NCI-H2081 (cell line): ENCODE measurements at regions not wholly inside any gene's neighbourhood (a gene's known extent, or its start where the extent isn't known, plus 50 kb on each side); places are given as distances from the start of the nearest gene placed in this dataset.
"Not testable (repeated sequence)": the region's sequence is repeated elsewhere in the genome, so short reads cannot be mapped to it uniquely, and the experiment has no call there.

Source experiments
- DNase-seq, 2 experiments: peaks; one replicate each; lab custom pipeline; 2025; lab: John Stamatoyannopoulos, UW

DNA sequence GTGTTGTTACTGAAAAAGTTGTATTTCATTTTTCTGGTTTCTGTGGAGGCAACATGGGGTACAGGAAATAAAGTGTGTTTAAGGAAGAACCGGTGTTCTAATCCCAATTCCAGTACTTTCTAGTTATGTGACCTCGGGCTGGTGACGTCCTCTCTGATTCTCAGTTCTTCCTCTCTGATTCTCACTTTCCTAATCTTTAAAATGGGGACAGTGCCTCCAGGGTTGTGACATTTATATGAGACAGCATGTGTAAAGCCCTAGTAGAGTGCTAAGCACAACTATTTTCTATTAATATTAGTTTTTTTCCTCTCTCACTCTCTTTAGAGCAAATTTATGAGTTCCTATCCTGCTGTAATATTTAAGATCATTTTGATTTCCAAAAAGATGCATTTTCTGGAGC, 50.9 kb upstream of the PTPDC1 start:
- DNase-seq, result no peak

DNA sequence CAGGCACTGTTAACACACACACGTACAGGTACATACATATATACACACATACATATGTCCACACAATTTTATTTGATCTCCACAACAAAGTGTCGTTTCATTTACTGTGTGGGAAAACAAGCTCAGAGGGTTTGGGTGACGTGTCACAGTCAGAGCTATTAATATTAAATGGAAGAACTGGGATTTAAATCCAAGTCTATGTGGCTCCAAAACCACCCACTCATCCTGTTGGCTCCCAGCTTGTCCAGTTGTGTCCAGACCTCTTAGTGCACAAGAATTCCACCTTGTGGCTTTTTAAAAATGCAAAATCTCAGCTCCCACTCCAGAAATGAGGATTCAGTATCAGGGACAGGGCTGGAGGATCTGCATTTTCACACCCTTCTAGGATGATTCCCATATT, 52.3 kb upstream of the PTPDC1 start:
- no peak for DNase-seq

DNA sequence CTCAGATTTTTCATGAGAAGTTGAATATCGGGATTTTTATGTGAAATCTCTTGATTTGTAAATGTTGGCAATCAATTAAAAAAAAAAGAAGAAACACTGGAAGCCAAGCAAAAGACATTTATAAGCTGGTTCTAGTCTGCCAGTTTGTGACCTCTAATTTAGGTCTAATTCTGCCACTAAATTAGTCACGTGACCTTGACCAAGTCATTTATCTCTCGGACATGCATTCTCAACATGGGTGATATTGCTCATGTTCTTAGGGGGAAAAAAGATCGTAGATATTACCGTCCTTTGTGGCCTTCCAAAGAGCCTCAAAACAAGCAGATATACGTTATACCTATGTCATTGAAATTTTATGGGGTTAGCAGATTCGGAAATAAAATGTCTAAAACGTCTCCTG, 52.9 kb upstream of the PTPDC1 start:
- DNase-seq, result no peak

DNA sequence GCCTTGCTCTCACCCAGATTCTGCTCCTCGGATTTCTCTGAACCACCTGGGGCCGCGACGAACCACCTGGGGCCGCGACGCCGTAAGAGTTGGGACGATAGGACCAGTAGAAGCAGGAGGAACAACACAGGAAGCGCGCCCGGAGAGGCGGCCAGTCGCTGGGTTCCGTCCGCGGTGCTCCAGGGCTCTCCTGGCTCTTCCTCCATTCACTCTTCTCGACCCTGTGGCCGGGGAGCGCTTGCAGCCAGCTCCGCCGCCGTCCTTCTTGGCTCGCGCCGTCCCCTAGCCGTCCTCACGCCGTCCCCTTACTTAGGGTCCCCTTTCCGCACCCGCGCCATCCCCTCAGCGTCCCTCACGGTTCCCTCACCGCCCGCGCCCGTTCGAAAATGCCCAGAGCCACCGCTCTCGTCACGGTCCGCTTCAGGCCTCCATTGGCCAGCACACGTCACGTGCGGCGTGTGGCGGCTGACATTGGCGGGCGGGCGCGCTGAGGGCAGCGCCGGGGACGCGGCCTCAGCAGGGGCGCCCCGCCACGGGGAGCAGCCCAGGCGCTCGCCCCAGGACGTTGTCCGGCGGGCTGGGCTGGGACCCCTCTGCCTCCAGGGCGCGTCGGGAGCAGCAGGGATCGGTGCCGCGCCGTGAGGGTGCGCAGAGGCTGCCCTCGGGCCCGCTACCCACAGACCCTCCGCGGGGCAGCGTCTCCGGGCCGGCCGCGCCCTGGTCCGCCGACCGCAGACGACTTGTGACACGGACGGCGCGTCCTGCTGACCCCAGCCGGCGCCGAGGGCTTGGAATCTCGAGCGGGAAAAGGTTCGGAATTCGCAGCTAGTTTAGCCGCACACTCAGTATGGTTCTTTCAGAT, 53.7 kb upstream of the PTPDC1 start:
- DNase-seq, result peak; percentile 85 to 92

DNA sequence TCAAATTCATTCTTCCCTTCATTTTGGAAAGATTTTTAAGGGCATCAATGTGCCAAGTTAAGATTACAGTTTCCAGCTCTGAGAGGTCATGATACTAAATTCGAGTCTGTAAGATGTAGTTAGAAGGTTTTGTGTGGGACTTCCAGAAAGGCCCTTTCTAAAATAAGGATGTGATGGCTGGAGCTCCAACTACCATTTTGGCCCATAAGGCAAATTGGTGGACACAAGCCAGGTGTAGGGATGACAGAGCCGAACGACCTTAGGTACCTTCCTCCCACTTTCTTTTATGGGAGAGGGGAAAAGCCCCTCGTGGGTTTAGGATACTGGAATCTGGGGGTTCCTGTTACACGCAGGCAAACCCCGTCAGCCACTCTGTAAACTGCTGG, 54.3 kb upstream of the PTPDC1 start:
- no peak for DNase-seq

DNA sequence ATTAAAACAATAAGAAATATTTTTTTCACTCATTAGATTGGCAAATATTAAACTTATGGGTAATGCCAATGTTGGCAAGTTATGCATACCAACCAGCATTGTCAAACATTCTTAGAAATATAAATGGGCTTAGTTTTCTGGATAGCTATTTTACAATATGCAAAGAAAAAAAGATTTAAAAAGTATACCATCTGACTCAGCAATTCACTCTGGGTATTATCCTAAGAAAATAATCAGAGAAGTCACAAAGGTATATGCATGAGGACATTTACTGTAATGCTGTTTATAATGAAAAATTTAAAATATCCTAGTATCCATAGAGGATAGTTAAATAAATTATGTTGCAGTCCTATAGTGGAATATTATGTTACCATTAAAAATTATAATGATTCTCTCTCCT, 57.4 kb upstream of the PTPDC1 start:
- DNase-seq, result no peak

DNA sequence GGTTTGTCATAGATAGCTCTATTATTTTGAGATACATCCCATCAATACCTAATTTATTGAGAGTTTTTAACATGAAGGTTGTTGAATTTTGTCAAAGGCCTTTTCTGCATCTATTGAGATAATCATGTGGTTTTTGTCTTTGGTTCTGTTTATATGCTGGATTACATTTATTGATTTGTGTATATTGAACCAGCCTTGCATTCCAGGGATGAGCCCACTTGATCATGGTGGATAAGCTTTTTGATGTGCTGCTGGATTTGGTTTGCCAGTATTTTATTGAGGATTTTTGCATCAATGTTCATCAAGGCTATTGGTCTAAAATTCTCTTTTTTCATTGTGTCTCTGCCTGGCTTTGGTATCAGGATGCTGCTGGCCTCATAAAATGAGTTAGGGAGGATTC, 61.8 kb upstream of the PTPDC1 start:
- not testable (repeated sequence) for DNase-seq

DNA sequence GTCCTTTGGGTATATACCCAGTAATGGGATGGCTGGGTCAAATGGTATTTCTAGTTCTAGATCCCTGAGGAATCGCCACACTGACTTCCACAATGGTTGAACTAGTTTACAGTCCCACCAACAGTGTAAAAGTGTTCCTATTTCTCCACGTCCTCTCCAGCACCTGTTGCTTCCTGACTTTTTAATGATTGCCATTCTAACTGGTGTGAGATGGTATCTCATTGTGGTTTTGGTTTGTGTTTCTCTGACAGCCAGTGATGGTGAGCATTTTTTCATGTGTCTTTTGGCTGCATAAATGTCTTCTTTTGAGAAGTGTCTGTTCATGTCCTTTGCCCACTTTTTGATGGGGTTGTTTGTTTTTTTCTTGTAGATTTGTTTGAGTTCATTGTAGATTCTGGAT, 63.4 kb upstream of the PTPDC1 start:
- not testable (repeated sequence) for DNase-seq

DNA sequence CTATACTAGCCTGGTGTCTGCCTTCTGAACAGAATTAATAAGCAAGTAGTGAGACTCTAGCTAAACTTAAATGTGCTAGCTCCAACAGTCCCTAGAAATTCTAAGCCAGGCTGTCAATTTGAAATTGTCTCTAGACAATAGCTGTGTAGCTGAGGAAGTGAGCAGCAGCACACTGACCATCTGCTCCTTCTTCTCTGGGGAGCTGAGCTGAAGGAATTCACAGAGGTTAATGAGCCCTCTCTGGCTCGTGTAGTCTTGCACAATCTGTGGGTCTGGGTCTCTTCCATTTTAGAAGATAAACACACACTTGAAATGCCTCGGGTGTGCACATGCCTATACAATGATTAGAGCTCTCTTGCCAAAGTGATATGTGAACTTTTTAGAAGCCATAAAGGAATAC, 63.5 kb upstream of the BARX1 start:
- no peak for DNase-seq

DNA sequence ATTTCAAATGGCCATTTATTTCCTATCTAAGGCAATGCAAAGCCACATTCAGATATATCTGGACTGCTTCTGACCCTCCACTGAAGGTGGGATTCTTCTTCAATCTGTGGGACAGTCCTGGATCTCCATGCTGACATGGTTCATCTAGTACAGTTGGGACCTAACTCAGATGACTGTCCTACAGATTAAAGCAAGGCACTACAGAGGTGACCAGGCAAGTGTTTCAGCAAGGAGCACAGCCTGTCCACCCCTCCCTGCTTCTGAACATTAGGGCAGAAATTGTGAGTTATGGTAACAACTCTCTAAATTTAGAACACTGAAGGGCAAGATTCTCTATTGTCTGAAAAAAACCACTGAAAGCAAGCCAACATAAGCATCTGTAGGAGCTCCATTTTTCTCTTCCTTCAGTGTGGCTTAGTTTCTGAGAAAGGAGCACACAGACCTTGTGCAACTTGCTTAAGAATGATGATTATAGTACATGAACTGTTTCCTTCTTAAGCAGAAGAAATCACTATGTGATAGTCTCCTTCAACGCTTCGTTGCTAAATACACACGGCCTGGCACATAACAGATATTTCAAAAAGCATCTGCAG, 62.9 kb upstream of the BARX1 start:
- no peak for DNase-seq

DNA sequence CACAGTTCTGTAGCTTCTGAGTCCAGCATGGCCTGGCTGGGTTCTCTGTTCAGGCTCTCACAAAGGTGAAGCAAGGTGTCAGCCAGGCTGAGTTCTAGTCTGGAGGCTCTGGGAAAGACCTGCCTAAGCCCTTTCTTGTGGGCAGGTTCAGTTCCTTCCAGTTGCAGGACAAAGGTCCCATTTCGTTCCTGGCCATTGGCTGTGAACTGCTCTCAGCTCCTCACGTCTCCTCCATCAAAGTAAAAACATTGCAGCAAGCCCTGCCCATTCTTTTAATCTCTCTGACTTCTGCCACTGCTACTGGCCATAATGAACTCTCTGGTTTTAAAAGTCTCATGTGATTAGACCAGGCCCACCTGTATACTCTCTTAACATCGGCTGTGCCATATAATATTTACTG, 61.6 kb upstream of the BARX1 start:
- DNase-seq, result no peak

DNA sequence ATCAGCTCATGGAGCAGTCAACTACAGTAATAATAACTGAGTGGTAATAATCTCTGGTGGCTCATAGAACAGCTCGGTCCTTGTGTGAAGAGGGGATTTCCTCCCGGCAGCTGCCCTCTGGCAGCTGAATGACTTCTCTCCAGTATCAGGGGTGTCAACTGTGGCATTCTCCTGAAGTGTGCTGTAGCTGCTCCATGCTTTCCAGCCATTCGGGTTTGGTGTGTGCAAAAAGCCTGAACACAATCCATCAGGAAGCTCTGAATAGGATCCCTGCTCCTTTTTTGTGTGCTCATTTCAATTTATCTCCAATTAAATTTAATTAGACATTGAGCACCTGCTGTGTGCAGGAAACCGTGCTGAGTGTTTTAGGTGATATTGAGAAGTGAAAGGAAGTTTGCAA, 59.8 kb upstream of the BARX1 start:
- DNase-seq, result peak; percentile 77 to 93

DNA sequence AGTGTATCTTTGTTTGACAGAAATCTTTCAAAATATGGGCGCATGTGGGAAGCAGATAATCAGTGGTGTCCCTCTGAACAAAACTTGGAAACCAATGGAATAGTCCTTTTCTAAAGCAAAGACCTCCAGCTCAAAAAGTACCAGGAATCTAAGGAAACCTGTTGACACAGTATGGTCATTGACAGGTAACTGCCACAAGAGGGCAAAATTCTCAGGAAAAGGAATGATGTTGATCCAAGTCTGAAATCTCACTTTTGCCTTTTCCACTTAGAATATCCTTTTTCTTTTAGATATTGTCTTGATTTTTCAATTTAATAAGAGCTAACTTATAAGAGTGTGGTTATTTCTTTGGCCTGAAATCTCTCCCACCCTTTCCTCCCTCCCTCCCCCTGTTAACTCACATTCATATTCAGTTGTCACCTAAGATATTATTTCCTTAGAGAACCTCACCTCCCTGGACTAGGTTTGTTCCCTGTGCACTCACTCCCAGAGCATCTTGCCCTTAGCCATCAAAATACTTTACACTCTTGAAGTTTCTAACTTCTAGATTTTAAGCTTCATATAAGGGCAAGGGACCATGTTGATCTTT, 59.0 kb upstream of the BARX1 start:
- DNase-seq, result peak; percentile 18 to 20

DNA sequence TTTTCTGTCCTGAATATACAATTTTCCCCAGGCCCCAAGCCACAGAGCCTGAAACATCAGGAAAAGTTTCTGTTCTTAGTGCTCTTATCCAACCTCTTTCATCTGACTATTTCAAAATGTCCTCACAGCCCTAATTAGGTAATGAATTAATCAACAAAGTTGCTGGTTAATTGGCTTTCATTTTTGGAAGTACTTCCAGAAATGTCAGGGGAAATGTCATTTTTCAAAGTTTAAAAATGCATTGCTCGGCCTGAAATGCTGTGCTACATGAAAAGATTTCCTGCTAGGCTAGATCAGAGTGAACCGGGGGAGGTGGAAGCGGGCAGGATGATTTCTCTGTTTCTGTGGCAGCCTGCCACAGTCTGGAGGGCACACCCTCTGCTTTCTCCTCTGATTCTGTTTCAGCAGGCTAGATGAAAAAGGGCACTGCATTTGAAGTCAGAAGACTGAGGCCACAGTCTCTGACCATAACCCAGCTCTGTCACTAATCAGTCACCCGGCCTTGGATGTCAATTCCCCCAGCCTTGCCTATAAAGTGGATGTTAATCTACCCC, 55.9 kb upstream of the BARX1 start:
- peak in 1 of 2 experiments; percentile 8 for DNase-seq

DNA sequence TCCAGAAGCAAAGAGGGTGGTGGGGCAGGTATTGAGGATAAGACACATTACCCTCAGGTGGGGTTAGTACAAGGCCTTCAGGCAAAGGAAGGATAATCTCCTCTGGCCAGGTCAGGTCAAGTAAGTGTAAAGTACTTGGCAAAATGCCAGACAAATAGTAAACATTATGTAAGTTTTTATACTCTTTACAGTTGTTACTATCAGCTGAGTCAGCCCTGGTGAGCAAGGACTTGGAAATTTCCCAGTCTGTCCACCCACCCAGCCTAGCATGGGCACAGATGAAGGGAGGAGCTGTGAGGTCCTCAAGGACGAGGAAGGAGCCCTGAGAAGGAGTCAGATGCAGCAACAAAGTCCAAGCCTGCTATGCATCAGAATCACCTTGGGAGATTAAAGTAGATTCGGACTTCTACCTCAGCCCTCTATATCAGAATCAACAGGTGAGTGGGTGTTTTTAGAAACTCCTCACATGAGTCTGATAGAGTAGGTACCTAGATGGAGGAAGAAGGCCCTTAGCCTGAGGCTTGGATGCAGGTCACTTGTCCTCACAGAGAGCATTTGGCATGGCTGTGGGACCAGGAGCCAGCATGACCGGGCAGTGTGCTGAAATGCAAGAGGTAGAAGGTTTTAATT, 50.2 kb upstream of the BARX1 start:
- no peak for DNase-seq
